NCI-H526 treated with DMSO at 0.1 percent for 48 hours (cell line): ENCODE measurements at regions not wholly inside any gene's neighbourhood (a gene's known extent, or its start where the extent isn't known, plus 50 kb on each side); places are given as distances from the start of the nearest gene placed in this dataset.

Source experiments
- DNase-seq: peaks from one replicate; lab custom pipeline; 2025; lab: John Stamatoyannopoulos, UW

- no peak for DNase-seq
Observed at GRCh38 chr4:20598626-20599025, 101.6 kb upstream of the PACRGL start.

GRCh38 chr4:20603671-20604313 is 96.5 kb upstream of the PACRGL start:
- DNase-seq, result no peak

DNA sequence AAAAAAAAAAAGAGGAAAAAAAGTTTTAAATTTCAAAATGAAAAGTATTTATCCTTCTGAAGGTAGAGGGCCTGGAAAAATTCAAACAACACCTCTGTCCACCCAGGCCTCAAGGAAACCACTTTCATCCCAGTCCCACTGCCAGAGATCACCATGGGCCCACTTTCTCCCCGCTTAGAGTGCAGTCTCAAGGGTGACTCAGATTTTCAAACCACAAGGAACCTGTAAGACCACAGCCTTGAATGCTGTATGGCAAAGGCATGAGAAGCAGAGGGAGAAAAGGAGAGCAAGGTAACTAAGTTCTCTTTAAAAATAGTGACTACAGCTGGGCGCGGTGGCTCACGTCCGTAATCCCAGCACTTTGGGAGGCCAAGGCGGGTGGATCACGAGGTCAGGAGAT is 87.9 kb upstream of the PACRGL start:
- no peak for DNase-seq

- DNase-seq, result no peak
Observed at GRCh38 chr4:20614816-20615215, 85.4 kb upstream of the PACRGL start.

DNA sequence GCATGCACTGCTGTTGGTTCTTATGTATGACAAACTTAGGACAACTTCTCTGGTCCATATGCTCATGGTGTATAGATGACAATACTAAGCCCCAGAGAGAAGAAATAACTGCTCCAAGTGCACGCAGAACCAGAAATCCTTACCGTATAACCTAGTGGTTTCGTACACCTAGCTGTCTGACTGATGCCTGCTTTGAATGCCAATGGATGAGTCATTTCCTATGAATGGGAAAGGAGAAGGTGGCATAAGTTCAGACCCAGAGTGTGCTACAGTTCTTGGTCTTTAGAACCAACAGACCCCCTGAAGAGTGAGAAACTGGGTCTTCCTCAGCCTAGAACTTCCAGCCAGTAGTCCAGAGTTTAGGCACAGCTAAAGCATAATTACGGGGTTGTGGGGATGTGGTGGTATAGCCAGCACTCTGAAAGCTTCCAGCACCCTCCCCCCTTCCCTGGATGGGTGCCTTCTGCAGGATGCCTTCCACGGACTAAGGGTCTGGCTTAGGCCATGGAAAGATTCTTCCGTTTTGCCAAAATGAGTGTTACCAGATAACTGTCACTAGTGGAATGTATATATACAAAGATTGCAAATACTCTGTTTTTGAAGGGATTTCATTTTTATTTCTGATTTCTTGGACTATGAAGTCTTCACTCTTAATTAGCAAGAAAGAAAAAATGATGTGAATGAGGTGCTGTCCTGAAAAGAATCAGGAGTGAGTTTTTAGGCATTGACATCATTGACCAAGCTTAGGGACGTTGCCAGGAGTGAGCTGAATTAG is 84.6 kb upstream of the PACRGL start:
- DNase-seq, result no peak

DNA sequence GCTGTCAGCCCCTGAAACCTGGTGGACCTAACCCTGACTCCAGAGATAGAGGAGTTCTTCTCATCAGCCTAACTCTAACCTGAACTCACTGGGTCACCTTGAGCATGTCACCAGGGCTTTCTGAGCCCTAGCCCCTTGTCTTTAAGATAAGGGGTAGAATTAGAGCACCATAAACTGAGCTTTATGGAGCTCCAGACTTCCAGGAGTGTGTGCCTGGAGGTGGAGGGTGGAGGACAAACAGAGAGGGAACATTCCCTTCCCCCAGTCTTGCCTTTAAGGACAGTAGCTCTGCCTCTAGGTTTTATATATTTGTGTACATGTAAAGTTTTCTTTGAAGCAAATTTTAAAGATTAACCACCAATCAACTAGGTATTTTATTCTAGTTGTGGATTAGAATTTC is 83.9 kb upstream of the PACRGL start:
- no peak for DNase-seq

GRCh38 chr4:20616848-20617247 is 83.4 kb upstream of the PACRGL start:
- DNase-seq, result no peak

GRCh38 chr4:20617678-20618396 is 82.4 kb upstream of the PACRGL start:
- no peak for DNase-seq

- no peak for DNase-seq
Observed at GRCh38 chr4:20618731-20619130, 81.5 kb upstream of the PACRGL start.

GRCh38 chr4:20621476-20621875 is 78.8 kb upstream of the PACRGL start:
- DNase-seq, result no peak

DNA sequence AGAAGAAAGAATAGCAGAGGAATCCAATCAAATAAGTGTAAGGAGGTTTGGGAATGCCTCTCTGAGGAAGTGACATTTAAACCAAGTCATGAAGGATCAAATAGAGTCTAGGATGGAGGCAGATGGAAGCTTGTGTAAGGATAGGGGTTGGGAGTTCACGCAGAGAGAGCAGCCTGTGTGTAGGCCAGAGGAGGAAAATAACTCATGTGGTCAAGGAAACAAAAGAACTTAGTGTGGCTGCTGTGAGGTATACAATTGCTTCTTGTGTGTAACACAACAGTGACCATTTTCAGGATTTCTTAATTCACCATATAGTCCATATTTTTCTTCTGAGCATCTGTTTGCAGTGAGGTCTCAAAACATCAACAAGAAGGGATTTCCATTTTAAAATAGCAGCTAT is 77.6 kb upstream of the PACRGL start:
- no peak for DNase-seq

DNA sequence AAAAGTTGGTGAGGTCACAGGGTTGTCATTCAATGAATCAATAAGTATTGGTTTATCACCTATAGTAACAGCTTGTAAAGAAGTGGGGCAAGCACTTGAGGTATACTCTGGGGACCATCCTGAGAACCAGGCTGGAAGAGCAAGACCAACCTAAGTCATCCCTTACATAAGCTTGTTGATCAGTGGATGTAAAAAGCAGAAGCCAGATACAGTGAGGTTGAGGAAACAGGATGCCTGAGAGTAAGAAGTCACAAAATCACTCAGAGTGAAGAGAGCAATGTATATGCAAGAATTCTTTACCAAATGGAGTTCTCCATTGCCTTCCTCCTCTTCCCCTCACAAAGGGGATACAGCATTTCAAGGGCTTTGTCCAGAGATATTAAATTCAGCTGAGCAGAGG is 76.3 kb upstream of the PACRGL start:
- DNase-seq, result no peak

- DNase-seq, result no peak
Observed at GRCh38 chr4:20624793-20625374, 75.4 kb upstream of the PACRGL start.

GRCh38 chr4:20625426-20625825 is 74.8 kb upstream of the PACRGL start:
- no peak for DNase-seq

DNA sequence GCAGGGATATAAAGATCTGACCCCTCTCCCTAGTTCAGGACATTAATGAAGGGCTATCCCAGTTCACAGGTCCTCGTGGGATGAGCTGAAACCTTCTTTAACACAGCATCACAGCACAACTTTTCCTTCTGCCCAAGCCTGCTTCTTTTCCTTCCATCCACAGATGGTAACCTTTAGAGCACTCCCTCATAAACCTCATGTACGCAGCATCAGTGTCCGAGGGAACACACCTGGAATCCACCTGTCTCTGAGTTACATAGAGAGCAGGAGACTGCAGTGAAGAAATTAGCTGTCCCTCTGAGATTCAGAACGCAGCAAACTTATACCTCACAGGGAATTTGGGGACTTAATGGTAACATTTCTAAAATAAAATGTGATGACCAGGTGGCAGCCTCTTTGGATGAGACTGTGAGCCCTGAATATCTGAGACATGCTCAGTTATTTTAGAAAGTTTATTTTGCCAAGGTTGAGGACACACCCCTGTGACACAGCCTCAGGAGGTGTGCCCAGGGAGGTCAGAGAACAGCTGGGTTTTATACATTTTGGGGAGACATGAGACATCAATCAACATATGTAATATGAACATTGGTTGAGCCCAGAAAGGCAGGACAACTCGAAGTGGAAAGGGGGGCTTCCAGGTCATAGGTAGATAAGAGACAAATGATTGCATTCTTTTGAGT is 73.8 kb upstream of the PACRGL start:
- DNase-seq, result no peak

GRCh38 chr4:20627866-20628265 is 72.4 kb upstream of the PACRGL start:
- DNase-seq, result no peak

DNA sequence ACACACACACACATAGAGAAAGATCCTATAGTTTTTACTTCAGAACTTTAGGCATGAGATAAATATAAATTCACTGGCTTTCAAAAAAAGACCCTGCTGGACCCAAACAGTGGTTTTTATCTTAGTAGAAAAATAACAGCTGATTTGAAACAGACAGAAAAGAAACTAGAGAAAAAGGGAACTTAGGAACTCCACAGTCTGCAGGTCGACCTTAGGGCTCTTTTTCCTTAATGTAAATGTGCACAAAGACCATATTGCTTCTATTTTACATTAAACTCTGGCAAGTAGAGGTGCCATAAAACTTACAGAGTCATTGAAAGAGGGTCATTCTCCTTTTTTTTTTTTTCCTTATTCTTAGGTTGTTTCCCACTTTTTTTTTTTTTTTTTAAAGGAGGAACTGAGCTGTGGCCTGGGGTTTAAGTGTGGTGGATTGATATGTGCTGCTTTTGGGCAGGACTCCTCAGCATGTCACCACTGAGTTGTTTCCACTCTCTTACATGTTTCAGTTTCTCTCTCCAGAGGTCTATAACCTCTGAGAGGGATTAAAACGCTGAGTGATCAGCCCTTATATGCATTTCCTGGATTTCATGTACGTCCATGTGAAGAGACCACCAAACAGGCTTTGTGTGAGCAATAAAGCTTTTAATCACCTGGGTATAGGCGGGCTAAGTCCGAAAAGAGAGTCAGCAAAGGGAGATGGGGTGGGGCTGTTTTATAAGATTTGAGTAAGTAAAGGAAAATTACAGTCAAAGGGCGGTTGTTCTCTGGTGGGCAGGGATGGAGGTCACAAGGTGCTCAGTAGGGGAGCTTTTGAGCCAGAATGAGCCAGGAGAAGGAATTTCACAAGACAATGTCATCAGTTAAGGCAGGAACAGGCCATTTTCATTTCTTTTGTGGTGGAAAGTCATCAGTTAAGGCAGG is 70.8 kb upstream of the PACRGL start:
- DNase-seq, result no peak

GRCh38 chr4:20638825-20639224 is 61.4 kb upstream of the PACRGL start:
- no peak for DNase-seq

GRCh38 chr4:20639346-20639745 is 60.9 kb upstream of the PACRGL start:
- no peak for DNase-seq

DNA sequence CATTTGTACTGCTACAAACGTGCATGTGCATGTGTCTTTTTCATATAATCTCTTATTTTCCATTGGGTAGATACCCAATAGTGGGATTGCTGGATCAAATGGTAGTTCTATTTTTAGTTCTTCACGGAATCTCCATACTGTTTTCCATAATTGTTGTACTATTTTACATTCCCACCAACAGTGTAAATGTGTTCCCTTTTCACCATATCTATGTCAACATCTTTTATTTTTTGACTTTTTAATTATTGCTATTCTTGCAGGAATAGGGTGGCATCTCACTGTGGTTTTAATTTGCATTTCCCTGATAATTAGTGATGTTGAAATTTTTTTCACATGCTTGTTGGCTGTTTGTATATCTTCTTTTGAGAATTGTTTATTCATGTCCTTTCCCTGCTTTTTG is 59.3 kb upstream of the PACRGL start:
- DNase-seq, result no peak

DNA sequence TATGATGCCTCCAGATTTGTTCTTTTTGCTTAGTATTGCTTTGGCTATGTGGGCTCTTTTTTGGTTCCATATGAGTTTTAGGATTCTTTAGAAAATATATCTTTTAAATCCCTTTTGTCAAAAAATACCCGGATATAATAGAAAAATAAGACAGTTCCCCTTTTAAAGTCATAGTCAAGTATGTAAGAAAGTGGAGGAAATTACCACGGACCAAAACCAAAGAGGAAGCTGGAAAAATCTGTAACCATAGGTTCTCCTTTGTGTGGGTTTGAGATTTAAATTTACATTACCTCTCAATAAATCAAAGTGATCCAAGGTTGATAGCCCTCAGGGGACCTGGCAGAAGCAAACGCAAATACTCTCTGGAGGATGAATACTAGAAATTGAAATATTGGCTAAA is 58.3 kb upstream of the PACRGL start:
- DNase-seq, result no peak
